ENCODE measurements at regions not wholly inside any gene's neighbourhood (a gene's known extent, or its start where the extent isn't known, plus 50 kb on each side); places are given as distances from the start of the nearest gene placed in this dataset.

DNA sequence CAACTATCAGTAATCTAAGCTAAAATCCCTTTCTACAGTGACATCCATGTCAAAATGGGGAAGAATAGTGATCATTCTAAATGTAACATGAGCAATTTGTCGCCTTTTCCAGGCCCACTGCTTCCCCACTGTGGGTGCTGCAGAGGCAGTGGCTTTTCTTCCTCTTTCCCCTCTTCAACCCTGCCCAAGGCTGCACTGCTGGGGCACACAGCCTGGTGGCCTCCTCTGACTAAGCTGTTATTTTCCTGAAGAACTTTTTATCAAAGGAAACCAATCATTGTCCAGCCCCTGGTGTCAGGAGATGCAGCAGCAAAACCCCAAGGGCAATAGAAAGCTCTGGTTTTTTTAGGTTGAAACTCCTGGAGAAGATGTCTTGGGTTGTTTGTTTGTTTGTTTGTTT lies 117.6 kb upstream of the KLF7 start:
- Histone ChIP-seq H3K4me3 (ENCODE audit: low read length) (no peak overlapping the region), H3K4me1 (ENCODE audit: insufficient read depth, low read length) (peaks cover 12% of the 10 kb centered on the region), H3K27ac (ENCODE audit: low read depth, low read length) (no peak overlapping the region), H3K27me3 (ENCODE audit: insufficient read depth, low read length, poor library complexity, severe bottlenecking) (no peaks in the 10 kb centered on the region), H3K36me3 (ENCODE audit: insufficient read depth, low read length) (no peaks in the 10 kb centered on the region), H3K9me3 (ENCODE audit: low read length) (no peaks in the 10 kb centered on the region)
- CTCF ChIA-PET: interaction anchor here (0.6 to 1.4 kb wide), 2 partner anchors 24 to 203 kb away, joined by 3 read pairs; no protein-coding TSS in a partner anchor
- no peaks in the 10 kb centered on the region for H3K36me3 Mint-ChIP-seq
- DNase-seq: no peak
- peak overlapping the region in 2 of 8 donors; percentile 9 to 19 for H3K27ac Mint-ChIP-seq
- peak overlapping the region in 2 of 7 donors; percentile 24 to 57 for H3K4me3 Mint-ChIP-seq
- H3K27me3 Mint-ChIP-seq: peaks cover 2 to 9% of the 10 kb centered on the region in 2 donors
- H3K9me3 Mint-ChIP-seq: no peaks in the 10 kb centered on the region
- POLR2A ChIA-PET: no interaction called here
- peaks cover 14 to 17% (median 16%) of the 10 kb centered on the region in 3 donors for H3K4me1 Mint-ChIP-seq

DNA sequence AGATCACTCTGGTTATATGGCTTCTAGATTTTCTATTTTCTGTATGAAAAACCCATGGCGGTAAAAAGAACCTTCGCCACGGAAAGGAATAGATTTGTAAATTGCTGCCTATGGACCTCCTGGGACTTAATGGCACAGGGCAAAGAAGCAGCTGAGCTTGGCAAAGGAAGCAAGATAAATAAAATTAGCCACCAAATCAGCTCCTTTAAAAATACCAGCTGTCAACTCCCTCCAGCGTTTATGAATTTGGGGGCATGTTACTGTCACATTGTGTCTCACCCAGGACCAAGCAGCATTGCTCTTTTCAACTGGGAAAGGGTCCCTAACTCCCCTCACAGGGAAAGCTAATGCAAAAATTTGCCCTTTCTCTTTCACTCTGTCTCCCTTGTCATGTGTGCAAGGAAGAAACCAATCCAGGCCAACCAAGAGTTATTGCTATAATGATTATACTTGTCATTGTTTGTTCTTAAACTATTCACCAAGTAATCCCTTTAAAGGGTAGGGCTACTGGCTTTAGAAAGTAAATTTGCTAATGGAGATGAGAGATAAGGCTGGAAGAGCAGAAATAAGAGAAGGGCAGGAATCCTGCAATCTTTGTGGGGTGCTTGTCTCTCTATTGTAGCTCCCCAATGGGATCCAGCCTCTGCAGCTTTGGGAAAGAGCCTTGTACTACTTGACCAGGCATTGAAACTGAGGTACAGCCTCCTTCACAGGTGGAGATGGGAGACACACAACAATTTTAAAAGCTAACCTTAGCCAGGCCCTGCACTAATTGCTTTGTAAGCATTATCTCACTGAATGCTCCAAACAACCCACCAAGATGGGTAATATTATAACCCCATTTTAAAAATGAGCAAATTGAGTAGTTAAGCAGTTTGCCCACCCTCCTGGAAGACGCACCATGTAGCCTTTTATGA lies 119.1 kb upstream of the KLF7 start:
- ChIA-PET POLR2A (no interaction called here), CTCF (interaction anchor here (1.4 kb wide), 1 partner anchor 23 kb away, joined by 3 read pairs; no protein-coding TSS in a partner anchor)
- no peak for DNase-seq
- Histone ChIP-seq H3K9me3 (ENCODE audit: low read length) (no peaks in the 10 kb centered on the region), H3K27me3 (ENCODE audit: insufficient read depth, low read length, poor library complexity, severe bottlenecking) (no peaks in the 10 kb centered on the region), H3K4me3 (ENCODE audit: low read length) (no peak overlapping the region), H3K36me3 (ENCODE audit: insufficient read depth, low read length) (no peaks in the 10 kb centered on the region), H3K4me1 (ENCODE audit: insufficient read depth, low read length) (peaks cover 12% of the 10 kb centered on the region), H3K27ac (ENCODE audit: low read depth, low read length) (no peak overlapping the region)
- Mint-ChIP-seq H3K4me3 (peak overlapping the region in 1 of 7 donors; percentile 28), H3K9me3 (no peaks in the 10 kb centered on the region), H3K27me3 (peaks cover 4 to 5% of the 10 kb centered on the region in 2 donors), H3K27ac (peak overlapping the region in 1 of 8 donors; percentile 21), H3K36me3 (no peaks in the 10 kb centered on the region), H3K4me1 (peaks cover 14 to 17% (median 16%) of the 10 kb centered on the region in 3 donors)

DNA sequence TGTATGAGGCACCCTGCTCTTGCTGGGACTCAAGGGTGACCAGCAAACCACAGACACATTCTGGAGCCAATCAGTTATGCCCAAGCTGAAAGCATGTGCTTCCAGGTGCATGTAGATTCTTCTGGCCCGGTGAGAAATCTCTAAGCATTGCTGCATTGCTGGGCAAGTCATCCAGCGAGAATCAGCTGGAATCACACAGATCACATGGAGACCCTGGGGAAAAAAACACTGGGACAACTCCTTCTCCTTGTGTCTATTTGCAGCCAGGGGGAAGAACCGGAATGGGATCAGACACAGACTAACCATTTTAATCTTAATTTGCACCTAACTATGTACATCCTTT lies 119.7 kb upstream of the KLF7 start:
- peaks cover 4 to 5% of the 10 kb centered on the region in 2 donors for H3K27me3 Mint-ChIP-seq
- no peaks in the 10 kb centered on the region for H3K9me3 Mint-ChIP-seq
- CTCF ChIA-PET: no interaction called here
- Histone ChIP-seq H3K4me3 (ENCODE audit: low read length) (no peak overlapping the region), H3K27me3 (ENCODE audit: insufficient read depth, low read length, poor library complexity, severe bottlenecking) (no peaks in the 10 kb centered on the region), H3K9me3 (ENCODE audit: low read length) (no peaks in the 10 kb centered on the region), H3K4me1 (ENCODE audit: insufficient read depth, low read length) (peaks cover 12% of the 10 kb centered on the region), H3K36me3 (ENCODE audit: insufficient read depth, low read length) (no peaks in the 10 kb centered on the region), H3K27ac (ENCODE audit: low read depth, low read length) (no peak overlapping the region)
- H3K27ac Mint-ChIP-seq: no peak overlapping the region
- peak overlapping the region in 1 of 7 donors; percentile 28 for H3K4me3 Mint-ChIP-seq
- no peak for DNase-seq
- POLR2A ChIA-PET: no interaction called here
- no peaks in the 10 kb centered on the region for H3K36me3 Mint-ChIP-seq
- peaks cover 14 to 17% (median 16%) of the 10 kb centered on the region in 3 donors for H3K4me1 Mint-ChIP-seq

DNA sequence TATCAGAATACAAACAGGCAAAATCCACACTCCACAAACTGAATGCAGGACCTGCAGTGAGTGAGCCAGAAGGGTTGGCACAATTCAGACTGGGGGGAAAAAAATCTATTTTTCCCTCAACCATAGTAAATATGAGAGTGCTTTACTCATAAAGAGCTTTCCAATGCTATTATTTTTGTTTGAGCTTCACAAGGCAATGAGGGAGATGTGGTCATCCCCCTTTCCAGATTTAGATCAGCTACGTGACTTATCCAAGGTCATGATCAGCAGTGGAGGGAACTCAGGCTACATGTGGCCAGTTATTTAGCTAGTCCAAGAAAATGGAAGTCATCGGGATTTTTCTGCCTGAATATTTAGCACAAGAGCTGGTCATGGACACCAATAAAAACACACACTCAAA lies 120.4 kb upstream of the KLF7 start:
- no peak overlapping the region for H3K4me3 Mint-ChIP-seq
- no peak overlapping the region for H3K4me3 ChIP-seq (ENCODE audit: low read length)
- ChIA-PET CTCF (no interaction called here), POLR2A (no interaction called here)
- no peaks in the 10 kb centered on the region for H3K9me3 Mint-ChIP-seq
- no peaks in the 10 kb centered on the region for H3K27me3 ChIP-seq (ENCODE audit: insufficient read depth, low read length, poor library complexity, severe bottlenecking)
- H3K36me3 Mint-ChIP-seq: no peaks in the 10 kb centered on the region
- peaks cover 4 to 5% of the 10 kb centered on the region in 2 donors for H3K27me3 Mint-ChIP-seq
- DNase-seq: no peak
- no peak overlapping the region for H3K27ac Mint-ChIP-seq
- H3K36me3 ChIP-seq (ENCODE audit: insufficient read depth, low read length): no peaks in the 10 kb centered on the region
- H3K4me1 Mint-ChIP-seq: peaks cover 14 to 17% (median 16%) of the 10 kb centered on the region in 3 donors
- H3K27ac ChIP-seq (ENCODE audit: low read depth, low read length): no peak overlapping the region
- H3K9me3 ChIP-seq (ENCODE audit: low read length): no peaks in the 10 kb centered on the region
- H3K4me1 ChIP-seq (ENCODE audit: insufficient read depth, low read length): peaks cover 12% of the 10 kb centered on the region

DNA sequence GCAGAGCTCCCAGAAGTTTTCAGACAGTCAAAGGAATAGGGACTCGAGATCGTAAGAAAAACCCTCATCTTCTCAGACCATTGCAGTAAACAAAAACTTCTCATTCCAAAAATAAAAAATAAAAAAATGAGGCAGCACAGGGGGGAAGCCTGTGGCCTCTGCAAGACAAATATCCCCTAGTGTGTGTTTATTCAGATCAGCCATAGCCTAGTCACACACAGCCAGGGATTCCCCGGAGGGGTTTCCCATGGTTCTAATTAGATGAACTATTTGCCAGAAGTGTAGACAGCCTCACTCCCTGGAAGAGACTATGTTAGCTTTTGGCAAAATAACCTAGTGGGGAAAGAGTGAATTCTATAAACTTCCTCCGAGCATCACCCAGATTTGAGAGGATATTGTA lies 122.9 kb upstream of the KLF7 start:
- Mint-ChIP-seq H3K4me1 (peaks cover 3 to 6% (median 4%) of the 10 kb centered on the region in 3 donors), H3K4me3 (no peak overlapping the region), H3K36me3 (no peaks in the 10 kb centered on the region), H3K9me3 (no peaks in the 10 kb centered on the region), H3K27ac (no peak overlapping the region), H3K27me3 (peaks cover 4 to 5% of the 10 kb centered on the region in 2 donors)
- Histone ChIP-seq H3K36me3 (ENCODE audit: insufficient read depth, low read length) (no peaks in the 10 kb centered on the region), H3K4me1 (ENCODE audit: insufficient read depth, low read length) (peaks cover 12% of the 10 kb centered on the region), H3K4me3 (ENCODE audit: low read length) (no peak overlapping the region), H3K9me3 (ENCODE audit: low read length) (no peaks in the 10 kb centered on the region), H3K27ac (ENCODE audit: low read depth, low read length) (no peak overlapping the region), H3K27me3 (ENCODE audit: insufficient read depth, low read length, poor library complexity, severe bottlenecking) (no peaks in the 10 kb centered on the region)
- ChIA-PET CTCF (no interaction called here), POLR2A (no interaction called here)
- no peak for DNase-seq

DNA sequence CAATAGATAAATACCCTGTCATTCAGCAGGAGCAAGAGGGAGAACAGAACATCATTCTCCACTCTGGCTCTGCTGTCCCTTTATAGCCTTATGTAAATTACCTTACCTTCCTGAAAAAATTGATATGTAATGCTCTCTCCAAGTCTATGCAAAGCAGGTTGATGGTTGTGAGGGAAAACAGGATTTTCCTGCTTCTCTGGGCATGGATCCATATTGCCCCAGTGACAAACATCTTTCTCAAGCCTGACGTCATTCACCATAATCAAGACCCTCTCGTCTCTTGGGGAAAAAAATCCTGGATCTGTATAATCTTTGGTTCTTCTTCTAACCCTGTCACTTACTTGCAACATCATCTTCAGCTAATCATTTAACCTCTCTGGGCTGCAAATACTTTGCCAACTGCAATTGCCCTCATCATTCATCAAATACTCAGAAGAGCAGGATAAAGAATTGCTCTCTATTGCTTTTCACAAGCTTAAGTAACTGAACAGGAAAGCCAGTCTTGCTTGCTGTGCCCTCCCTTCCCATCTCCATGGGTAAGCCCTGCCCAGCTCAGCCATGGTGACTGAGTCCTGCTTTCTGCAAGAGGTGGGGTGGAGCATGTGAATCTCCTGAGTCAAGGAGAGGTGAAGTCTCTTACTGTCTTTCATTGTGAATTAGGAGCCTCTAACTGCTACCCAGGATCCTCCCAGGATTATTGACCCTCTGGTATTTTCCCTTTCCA lies 123.7 kb upstream of the KLF7 start:
- peaks cover 0 to 6% (median 3%) of the 10 kb centered on the region in 3 donors for H3K4me1 Mint-ChIP-seq
- Histone ChIP-seq H3K4me3 (ENCODE audit: low read length) (no peak overlapping the region), H3K27ac (ENCODE audit: low read depth, low read length) (no peak overlapping the region), H3K36me3 (ENCODE audit: insufficient read depth, low read length) (no peaks in the 10 kb centered on the region), H3K4me1 (ENCODE audit: insufficient read depth, low read length) (peaks cover 12% of the 10 kb centered on the region), H3K9me3 (ENCODE audit: low read length) (no peaks in the 10 kb centered on the region), H3K27me3 (ENCODE audit: insufficient read depth, low read length, poor library complexity, severe bottlenecking) (no peaks in the 10 kb centered on the region)
- peaks cover 4 to 5% of the 10 kb centered on the region in 2 donors for H3K27me3 Mint-ChIP-seq
- H3K4me3 Mint-ChIP-seq: no peak overlapping the region
- POLR2A ChIA-PET: no interaction called here
- DNase-seq: no peak
- H3K36me3 Mint-ChIP-seq: no peaks in the 10 kb centered on the region
- H3K9me3 Mint-ChIP-seq: no peaks in the 10 kb centered on the region
- CTCF ChIA-PET: no interaction called here
- H3K27ac Mint-ChIP-seq: no peak overlapping the region

DNA sequence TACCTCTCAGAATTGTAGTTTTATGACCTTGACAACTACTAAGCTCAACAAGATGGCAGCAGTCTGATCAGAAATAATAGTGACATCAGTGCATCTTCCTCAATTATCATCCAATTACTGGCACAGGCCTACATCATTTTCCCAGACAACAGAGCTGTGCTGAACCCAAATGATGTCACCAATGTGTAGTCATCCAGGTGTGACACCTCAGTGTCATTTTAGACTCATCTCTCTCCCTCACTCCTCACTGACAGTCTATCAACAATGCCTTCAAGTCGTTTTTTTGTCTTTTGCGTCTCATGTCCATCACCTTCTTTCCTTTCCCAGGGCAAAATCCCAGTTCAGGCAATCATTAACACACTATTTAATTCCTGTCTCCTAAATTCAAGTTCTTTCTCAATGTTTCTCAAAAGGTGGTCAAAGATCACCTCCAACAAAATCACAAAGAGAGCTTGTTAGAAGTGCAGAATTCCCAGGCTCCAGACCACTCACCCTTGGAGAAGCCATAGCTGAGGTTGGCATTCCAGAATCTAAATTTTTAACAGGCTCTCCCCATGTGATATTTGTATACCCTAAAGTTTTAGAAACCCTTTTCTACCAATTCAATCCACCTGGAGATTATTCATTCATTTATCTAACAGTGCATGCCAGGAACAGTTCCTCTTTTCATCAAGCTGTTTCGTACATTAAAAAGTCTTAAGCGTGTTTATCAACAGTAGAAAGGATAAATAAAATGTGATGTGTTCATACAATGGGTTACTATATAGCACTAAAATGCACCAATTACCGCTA lies 125.3 kb upstream of the KLF7 start:
- ChIA-PET POLR2A (no interaction called here), CTCF (no interaction called here)
- Mint-ChIP-seq H3K36me3 (no peaks in the 10 kb centered on the region), H3K27me3 (peaks cover 2 to 5% of the 10 kb centered on the region in 2 donors), H3K4me1 (no peaks in the 10 kb centered on the region), H3K27ac (no peak overlapping the region), H3K4me3 (no peak overlapping the region), H3K9me3 (peaks cover 0 to 4% (median 0%) of the 10 kb centered on the region in 5 donors)
- Histone ChIP-seq H3K36me3 (ENCODE audit: insufficient read depth, low read length) (no peaks in the 10 kb centered on the region), H3K4me3 (ENCODE audit: low read length) (no peak overlapping the region), H3K9me3 (ENCODE audit: low read length) (no peaks in the 10 kb centered on the region), H3K27me3 (ENCODE audit: insufficient read depth, low read length, poor library complexity, severe bottlenecking) (no peaks in the 10 kb centered on the region), H3K4me1 (ENCODE audit: insufficient read depth, low read length) (peaks cover 2% of the 10 kb centered on the region), H3K27ac (ENCODE audit: low read depth, low read length) (no peak overlapping the region)
- no peak for DNase-seq

All from CD8-positive, alpha-beta memory T cell (primary cell).